ENCODE measurements at regions not wholly inside any gene's neighbourhood (a gene's known extent, or its start where the extent isn't known, plus 50 kb on each side); places are given as distances from the start of the nearest gene placed in this dataset.
"Not testable (repeated sequence)": the region's sequence is repeated elsewhere in the genome, so short reads cannot be mapped to it uniquely, and the experiment has no call there.

DNA sequence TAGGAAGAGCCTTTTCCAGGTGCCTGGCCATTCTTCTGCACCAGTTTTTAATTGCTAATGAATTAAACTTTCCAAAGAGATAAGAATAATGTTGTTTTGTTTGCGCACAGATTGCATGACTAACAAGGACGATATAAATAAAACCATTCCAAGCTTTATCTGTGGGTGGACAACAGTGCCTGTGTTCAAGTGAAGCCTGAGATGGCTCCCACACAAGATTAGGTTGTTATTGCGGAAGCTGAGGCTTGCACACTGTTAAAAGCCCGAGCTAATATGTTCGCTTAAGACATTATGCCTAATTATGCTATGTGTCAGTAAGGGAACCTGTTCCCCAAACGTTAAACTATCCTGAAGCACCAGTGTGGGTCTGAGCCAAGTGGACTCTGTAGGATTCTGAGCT is 58.5 kb upstream of the NBPF11 start:
- intact Hi-C loops (cut with micrococcal nuclease), result not testable (repeated sequence)

DNA sequence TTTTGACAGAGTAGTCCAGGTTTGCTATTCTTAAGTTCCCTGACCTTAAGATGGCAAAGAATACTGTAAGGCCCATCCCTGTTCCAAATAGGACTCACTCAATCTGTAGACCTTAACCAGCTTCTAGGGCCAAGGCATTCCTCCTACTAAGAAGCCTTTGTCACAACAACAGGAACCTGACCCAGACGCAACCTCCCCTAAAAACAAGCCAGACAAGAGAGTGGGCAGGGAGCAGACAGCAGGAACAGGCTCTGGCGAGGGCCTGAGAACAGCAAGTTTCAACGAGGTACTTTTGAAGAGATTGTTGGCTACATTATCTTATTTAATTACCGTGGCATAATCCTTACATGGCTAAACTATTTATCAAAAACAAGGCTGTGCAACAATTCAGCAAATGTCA is 58.1 kb upstream of the NBPF11 start:
- intact Hi-C loops (cut with micrococcal nuclease), result not testable (repeated sequence)

DNA sequence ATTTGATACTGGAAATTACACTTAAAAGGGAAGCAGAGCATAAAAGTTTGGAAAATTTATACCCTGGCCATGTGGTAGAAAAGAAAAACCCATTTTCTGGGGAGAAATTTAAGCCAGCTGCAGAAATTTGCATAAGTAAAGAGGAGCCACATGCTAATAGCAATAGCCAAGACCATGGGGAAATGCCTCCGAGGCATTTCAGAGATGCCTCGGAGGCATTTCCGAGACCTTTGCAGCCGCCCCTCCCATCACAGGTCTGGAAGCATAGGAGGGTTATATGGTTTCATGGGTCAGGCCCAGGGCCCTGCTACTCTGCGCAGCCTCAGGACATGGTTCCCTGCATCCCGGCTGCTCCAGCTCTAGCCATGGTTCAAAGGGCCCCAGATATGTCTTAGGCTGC is 49.9 kb upstream of the NBPF11 start:
- intact Hi-C loops (cut with micrococcal nuclease), result not testable (repeated sequence)

Data from T-helper 2 cell treated with Interferon-gamma antibody and Interleukin-4, amounts not matched to agents 100 ng/mL and 5 ng/mL, for 36 hours (primary cell).